ENCODE measurements at regions not wholly inside any gene's neighbourhood (a gene's known extent, or its start where the extent isn't known, plus 50 kb on each side); places are given as distances from the start of the nearest gene placed in this dataset.
"Not testable (repeated sequence)": the region's sequence is repeated elsewhere in the genome, so short reads cannot be mapped to it uniquely, and the experiment has no call there.

- no peak for DNase-seq
Observed at GRCh38 chr7:68807666-68808065, 790.6 kb upstream of the AUTS2 start.

- no peak for DNase-seq
Observed at GRCh38 chr7:68813551-68814080, 784.7 kb upstream of the AUTS2 start.

DNA sequence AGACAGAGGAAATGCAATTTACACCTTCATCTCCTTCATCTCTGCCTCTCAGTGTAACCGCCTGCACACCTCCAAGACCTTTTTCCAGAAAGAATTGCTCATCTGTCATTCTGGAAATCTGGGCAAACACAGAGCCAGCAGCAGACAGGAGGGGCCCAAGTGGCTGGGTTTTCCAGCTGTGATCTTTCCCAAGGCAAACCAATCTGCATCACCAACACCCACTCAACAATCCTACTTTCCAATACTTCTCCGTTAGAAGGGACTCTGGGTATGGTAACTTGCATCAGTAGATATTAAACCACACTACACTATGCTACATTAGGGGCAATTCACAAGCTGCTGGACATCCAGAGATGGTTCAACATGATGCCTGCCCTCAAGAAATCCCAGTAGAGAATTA lies 781.8 kb upstream of the AUTS2 start:
- no peak for DNase-seq

- DNase-seq: no peak
Observed at GRCh38 chr7:68820321-68820720, 778.0 kb upstream of the AUTS2 start.

DNA sequence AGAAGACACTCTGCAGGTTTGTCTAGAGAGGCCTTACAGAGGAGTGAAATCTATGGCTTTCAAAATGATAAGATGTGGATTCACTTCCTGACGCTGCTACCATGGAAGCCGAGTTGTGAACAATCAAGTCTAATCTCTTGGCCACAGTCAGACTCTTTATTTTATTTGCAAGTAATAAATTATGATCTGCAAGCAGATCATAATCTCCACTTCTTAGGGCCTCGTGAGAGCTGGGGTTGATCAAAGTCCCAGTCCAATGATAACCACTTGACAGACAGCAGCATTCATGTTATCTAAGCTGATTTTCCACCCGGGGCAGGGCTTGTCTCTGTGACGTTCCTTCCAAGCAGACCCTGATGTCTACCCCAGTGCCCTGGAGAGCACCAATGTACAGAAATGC lies 776.4 kb upstream of the AUTS2 start:
- DNase-seq: no peak

DNA sequence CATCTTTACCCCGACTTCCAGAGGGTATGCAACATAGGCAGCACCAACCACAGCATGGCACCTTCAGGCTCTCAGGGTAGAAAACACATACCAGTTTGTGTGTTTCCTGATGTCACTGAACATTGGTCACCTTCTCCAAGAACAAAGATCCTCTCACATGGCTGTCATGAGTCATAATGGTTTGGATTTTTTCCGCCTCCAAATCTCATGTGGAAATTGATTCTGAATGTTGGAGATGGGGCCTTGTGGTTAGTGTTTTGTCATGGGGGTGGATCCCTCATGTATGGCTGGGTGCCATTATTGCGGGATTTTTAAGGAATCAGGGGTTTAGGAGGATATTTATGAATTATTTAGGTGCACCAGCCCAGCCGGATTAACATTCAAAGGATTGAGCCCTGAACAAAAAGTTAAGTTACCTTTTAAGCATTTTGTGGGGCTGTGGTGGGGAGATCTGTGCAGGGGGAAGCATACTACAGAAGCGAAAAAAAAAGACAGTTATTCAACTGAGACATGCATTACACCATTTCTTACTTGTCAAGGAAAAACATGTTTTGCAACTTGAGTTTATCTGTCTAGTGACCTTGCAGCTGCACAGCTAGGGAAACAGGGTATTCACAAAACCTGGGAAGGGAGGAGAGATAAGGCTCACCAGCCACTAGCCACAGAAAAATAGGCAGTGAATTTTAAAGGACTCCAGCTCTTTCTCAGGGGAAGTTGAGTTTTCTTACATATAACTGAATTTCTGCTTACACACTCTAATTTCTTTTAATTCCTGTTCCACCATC lies 774.1 kb upstream of the AUTS2 start:
- no peak for DNase-seq

DNA sequence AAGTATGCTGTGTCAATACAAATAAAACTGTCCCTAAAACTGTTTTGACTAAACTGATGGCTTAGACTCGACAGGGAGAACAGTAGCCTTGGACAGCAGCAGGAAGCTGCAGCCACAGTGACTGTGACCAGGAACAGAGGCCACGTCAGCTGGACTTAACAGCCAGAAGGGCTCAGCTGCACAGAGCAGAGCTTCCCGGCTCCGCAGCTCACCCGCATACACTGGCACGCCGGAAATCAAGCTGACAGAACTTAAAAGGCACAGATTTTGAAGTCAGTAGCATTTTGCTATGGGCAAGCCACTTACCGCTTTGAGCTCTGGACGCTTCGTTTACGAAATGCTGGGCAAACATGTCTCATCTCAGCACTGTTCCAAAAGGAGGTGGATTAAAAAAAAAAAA lies 769.7 kb upstream of the AUTS2 start:
- DNase-seq: no peak

GRCh38 chr7:68833422-68833821 lies 764.9 kb upstream of the AUTS2 start:
- no peak for DNase-seq

GRCh38 chr7:68839014-68839413 lies 759.3 kb upstream of the AUTS2 start:
- no peak for DNase-seq

GRCh38 chr7:68840991-68841390 lies 757.3 kb upstream of the AUTS2 start:
- no peak for DNase-seq

- DNase-seq: not testable (repeated sequence)
Observed at GRCh38 chr7:68843985-68844384, 754.3 kb upstream of the AUTS2 start.

DNA sequence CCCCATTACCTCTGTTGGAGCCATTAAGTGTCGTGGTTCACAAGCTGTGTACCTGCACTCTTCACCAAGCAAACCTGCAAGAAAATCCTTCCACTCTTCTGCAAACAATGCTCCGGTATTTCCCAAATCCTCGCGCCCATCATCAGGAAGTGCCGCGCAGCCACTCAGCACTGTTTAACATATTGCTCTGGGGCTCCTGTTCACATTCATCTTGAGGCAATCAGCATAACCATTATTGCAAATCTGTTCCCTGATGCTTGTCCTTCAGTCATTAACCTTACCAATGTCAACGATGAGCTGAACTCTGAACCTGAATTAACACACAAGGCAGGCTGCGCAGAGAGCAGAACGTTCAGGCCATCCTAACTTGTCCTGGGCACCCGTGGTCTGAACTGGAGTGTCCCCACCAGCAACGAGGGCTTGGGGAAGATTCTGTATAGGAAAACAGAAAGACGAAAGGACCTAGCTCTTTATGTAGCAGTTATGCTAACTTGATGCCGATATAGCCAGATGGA lies 751.4 kb upstream of the AUTS2 start:
- no peak for DNase-seq

DNA sequence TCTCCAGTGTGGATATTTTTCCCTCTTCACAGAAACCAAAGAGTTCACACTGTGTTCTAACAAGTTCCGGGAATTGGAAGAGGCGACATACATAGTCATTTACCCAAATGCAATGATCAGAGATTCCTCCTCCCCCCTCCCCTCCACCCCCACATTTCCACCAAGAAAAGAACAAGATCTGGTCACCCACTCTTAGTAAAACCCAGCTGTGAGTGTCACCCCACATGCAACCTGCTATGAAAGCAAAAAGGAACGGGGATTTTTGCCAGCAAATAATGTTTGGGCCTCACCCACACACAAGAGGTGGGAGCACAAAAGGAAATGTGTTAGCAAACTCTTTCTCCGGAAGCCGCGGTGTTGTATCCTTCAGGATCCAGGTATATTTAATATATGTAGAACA lies 745.0 kb upstream of the AUTS2 start:
- no peak for DNase-seq

DNA sequence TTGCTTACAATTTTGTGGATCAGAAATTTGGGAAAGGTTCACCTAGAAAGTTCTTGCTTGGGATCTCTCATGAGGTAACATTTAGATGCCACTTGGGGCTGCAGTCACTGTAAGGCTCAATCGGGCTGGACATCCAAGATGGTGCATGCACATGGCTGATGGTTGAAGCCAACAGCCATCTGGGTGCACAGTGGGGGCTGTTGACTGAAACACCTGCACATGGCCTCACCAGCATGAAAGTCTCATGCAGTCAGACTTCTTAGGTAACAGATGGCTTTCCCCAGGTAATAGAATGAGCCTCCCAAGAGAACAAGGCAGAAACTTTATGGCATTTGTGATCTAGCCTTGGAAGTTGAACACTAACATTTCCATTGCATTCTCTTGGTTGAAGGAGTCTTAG lies 740.7 kb upstream of the AUTS2 start:
- no peak for DNase-seq

DNA sequence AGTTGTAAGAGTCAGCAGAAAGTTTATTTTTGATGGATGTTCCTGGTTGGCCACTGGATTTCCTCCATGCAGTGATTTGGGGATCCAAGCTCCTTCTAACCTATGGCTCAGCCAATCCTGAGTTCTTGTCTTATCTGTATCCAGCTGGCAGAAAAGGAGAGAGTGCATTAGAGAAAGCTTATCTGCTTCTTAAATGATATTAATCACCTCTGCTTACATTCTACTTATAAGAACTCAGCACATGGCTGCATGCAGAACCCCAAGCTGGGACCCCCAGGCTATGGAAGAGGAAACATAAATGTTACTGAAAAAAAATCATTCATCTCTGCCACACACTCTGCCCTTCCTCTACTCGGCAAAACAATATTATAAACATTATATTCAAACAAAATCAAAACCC lies 739.8 kb upstream of the AUTS2 start:
- no peak for DNase-seq

GRCh38 chr7:68861171-68861570 lies 737.1 kb upstream of the AUTS2 start:
- no peak for DNase-seq

GRCh38 chr7:68862261-68862660 lies 736.0 kb upstream of the AUTS2 start:
- no peak for DNase-seq

- no peak for DNase-seq
Observed at GRCh38 chr7:68862736-68863135, 735.5 kb upstream of the AUTS2 start.

DNA sequence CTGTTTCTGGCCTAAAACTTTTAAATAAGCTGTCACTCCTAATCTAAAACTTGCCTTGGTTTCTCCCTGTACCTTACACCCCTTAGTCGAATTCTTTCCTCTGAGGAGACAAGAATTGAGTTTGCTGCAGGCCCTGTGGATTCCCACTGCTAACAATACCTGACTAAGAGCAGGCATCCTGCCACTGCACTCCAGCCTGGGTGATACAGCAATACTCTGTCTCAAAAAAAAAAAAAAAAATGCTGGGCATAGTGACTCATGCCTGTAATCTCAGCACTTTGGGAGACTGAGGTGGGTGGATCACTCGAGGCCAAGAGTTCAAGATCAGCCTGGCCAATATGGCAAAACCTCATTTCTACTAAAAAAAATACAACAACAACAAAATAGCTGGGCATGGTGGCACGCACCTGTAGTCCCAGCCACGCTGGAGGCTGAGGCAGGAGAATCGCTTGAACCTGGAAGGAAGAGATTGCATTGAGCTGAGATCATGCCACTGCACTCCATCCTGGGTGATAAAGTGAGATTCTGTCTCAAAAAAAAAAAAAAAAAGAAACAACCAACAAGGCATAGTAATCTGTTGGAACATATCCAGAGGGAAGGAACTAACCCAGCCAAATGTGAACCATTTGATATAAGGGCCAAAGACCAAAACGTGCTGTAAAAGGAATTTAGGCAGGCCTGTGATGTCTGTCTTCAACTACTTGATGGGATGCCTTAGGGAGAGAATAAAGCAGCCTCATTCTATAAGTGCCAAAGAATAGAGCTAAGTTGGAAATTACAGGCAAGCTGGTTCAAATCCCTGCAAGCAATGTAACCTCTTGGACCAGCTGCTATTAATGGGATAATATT lies 732.7 kb upstream of the AUTS2 start:
- no peak for DNase-seq

- no peak for DNase-seq
Observed at GRCh38 chr7:68866200-68866570, 732.1 kb upstream of the AUTS2 start.

- DNase-seq: not testable (repeated sequence)
Observed at GRCh38 chr7:68866721-68867120, 731.6 kb upstream of the AUTS2 start.

GRCh38 chr7:68868978-68869377 lies 729.3 kb upstream of the AUTS2 start:
- DNase-seq: no peak

DNA sequence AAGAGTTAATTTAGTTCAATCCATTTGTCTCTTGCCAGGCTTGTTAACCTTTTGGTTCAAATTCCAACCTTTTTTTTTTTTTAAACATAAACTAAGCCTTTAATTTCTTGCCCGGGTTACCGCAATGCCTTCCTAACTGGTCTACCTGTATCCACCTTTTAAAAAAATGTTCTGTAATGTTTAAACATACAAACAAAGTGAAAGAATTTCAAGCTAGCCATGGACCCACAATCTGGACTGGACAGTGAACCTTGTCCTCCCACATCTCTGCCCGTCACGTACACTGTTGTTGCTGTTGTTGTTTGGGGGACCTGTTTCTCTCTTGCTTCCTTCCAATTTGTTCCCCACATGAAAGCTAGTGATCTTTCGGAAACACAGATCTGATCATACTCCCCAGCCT lies 724.7 kb upstream of the AUTS2 start:
- DNase-seq: no peak

DNA sequence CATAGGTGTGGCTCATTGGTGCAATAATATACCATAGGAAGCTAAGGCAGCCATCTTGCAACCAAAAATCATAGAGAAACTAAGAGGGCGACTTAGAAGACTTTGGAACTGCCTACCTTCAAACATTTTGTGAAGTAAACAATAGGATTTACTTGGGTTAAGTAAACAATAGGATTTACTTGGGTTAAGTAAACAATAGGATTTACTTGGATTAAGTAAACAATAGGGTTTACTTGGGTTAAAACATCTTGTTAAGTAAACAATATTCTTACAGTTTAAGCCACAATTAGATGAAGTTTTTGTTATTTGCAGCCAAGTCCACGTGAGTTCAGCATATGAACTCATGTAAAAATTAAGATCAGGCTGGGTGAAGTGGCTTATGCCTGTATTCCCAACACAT lies 722.4 kb upstream of the AUTS2 start:
- DNase-seq: no peak
